GM23338 (cell line): ENCODE measurements at regions not wholly inside any gene's neighbourhood (a gene's known extent, or its start where the extent isn't known, plus 50 kb on each side); places are given as distances from the start of the nearest gene placed in this dataset.

Experiments used
- EZH2 ChIP-seq: fragments of 200-600 bp; sonication (generic); IDR thresholded peaks from one replicate; pipeline ENCODE4 v1.8.0; 2017; ENCODE audit warnings: antibody characterized with exemption, mild to moderate bottlenecking, low read depth; ENCODE audit not compliant: unreplicated experiment
- POLR2AphosphoS5 ChIP-seq: IDR thresholded peaks from 2 replicates; pipeline ENCODE4 v1.6.1; 2016; ENCODE audit warnings: antibody characterized with exemption, low read depth
- REST ChIP-seq: IDR thresholded peaks from one replicate; pipeline ENCODE4 v1.6.1; 2018; ENCODE audit warnings: antibody characterized with exemption; ENCODE audit not compliant: unreplicated experiment
- STAT1 ChIP-seq: IDR thresholded peaks from one replicate; pipeline ENCODE4 v1.6.1; 2016; ENCODE audit warnings: antibody characterized with exemption; ENCODE audit not compliant: unreplicated experiment
- TF ChIP-seq, protein P1 (sequence below), 2 experiments: fragments of 200-600 bp in 1 of 2; sonication (generic) in 1 of 2; conservative IDR thresholded peaks; 2 replicates each; pipeline versions ENCODE4 v1.5.1 to v1.6.1; 2016 to 2017; ENCODE audit warnings: antibody characterized with exemption in 2 of 2, low read depth in 2 of 2, mild to moderate bottlenecking in 2 of 2, moderate library complexity in 1 of 2

DNA sequence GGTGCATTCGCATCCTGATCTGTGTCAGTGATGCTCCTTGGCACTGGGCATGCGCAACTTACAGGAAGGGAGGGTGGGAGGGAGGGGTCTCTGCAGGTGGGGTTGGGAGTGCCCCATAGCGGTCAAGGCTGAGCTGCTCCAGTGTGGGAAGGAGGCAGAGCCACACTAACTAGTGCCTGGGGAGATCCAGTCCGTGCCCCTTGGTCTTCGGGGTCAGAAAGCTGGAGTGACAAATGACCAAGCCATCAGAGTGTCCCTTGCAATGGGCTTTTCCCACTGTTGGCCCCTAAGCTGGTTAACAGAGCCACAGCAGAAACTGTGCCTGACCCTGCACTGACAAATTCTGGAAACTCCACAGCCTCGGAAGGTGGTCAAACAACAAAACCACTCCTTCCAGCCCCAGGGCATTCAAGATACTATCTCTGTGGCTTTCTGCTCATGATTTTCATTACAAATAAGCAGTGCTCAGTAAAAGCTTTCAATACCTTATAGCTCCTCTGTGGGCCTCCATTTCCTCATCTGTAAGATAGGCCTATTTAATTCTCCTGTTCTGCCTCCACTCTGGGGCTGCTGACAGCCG is 138.1 kb upstream of the UNC5B start:
- TF ChIP-seq, protein P1, sequence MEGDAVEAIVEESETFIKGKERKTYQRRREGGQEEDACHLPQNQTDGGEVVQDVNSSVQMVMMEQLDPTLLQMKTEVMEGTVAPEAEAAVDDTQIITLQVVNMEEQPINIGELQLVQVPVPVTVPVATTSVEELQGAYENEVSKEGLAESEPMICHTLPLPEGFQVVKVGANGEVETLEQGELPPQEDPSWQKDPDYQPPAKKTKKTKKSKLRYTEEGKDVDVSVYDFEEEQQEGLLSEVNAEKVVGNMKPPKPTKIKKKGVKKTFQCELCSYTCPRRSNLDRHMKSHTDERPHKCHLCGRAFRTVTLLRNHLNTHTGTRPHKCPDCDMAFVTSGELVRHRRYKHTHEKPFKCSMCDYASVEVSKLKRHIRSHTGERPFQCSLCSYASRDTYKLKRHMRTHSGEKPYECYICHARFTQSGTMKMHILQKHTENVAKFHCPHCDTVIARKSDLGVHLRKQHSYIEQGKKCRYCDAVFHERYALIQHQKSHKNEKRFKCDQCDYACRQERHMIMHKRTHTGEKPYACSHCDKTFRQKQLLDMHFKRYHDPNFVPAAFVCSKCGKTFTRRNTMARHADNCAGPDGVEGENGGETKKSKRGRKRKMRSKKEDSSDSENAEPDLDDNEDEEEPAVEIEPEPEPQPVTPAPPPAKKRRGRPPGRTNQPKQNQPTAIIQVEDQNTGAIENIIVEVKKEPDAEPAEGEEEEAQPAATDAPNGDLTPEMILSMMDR (conservative IDR thresholded peaks at IDR 0.05; ENCODE audit: low read depth in 2 of 2), result peak in 1 of 2 experiments; percentile 17; a peak in 1 of 4 replicates
- TF ChIP-seq REST, result no peak
- no peak for TF ChIP-seq EZH2
- no peak for TF ChIP-seq STAT1
- TF ChIP-seq POLR2AphosphoS5, result no peak
